HCT116 (cell line): ENCODE measurements at regions not wholly inside any gene's neighbourhood (a gene's known extent, or its start where the extent isn't known, plus 50 kb on each side); places are given as distances from the start of the nearest gene placed in this dataset.

Source experiments
- ATAC-seq: fragments of 200-7000 bp; cut with Tn5 transposase; 2 replicates; pipeline ENCODE4 v1.9.1; 2020; ENCODE audit warnings: mild to moderate bottlenecking, moderate library complexity
- BruUV-seq: library from RNA; stranded (reverse); fragments of 400-500 nt; replicated peaks from 2 replicates; lab custom pipeline; 2021; lab: Mats Ljungman, UMichigan
- CTCF ChIA-PET: fragments of 300-600 bp; sonication (Branson Sonifier 250); formaldehyde crosslinking; loops from one replicate; lab custom pipeline; 2021; ENCODE audit warnings: antibody characterized with exemption; lab: Charles Lee
- POLR2A ChIA-PET: fragments of 300-600, 350-600 bp; sonication (Branson Sonifier 250); formaldehyde crosslinking; loops from one replicate; lab custom pipeline; 2021; ENCODE audit warnings: antibody characterized with exemption; lab: Charles Lee
- RAD21 ChIA-PET, 2 experiments: fragments of 300-600 bp; sonication (Branson Sonifier 250); formaldehyde crosslinking; loops; one replicate each; lab custom pipeline; 2023; ENCODE audit warnings: low total read pairs in 2 of 2; ENCODE audit not compliant: uncharacterized antibody in 2 of 2, unreplicated experiment in 2 of 2, low non-redundant PET in 1 of 2; lab: Charles Lee
- DNase-seq: peaks from one replicate; pipeline ENCODE4 v3.0.0-alpha.2; 2010; ENCODE audit warnings: low read depth, low spot score
- H2AFZ ChIP-seq: fragments of 200-600 bp; shearing (Covaris generic), sonication (generic); 2 replicates; pipeline ENCODE4 v1.6.1; 2017; ENCODE audit warnings: low read depth, mixed run types, mixed read lengths, antibody characterized with exemption, low read length; ENCODE audit not compliant: poor library complexity, severe bottlenecking
- H3K27ac ChIP-seq: 2 replicates; pipeline ENCODE4 v1.5.1; 2012; ENCODE audit warnings: low read depth, low read length
- H3K27me3 ChIP-seq: fragments of 200-600 bp; sonication (generic); 2 replicates; pipeline ENCODE4 v1.6.1; 2016; ENCODE audit warnings: mixed run types, low read length, mixed read lengths; ENCODE audit not compliant: insufficient read depth
- H3K36me3 ChIP-seq, 2 experiments: fragments of 200-500 bp in 1 of 2; fragments of 200-600 bp in 1 of 2; sonication (Bioruptor generic) in 1 of 2; sonication (generic) in 1 of 2; 2 replicates each; pipeline versions ENCODE4 v1.5.1 to v1.6.1; 2014 to 2016; ENCODE audit warnings: low read length in 2 of 2, inconsistent platforms in 1 of 2, mixed read lengths in 1 of 2, mixed run types in 1 of 2; ENCODE audit not compliant: insufficient read depth in 2 of 2, control insufficient read depth in 1 of 2
- H3K4me1 ChIP-seq, 2 experiments: fragments of 200-600 bp in 1 of 2; sonication (generic) in 1 of 2; 2 replicates each; pipeline versions ENCODE4 v1.5.1 to v1.6.1; 2012 to 2017; ENCODE audit warnings: low read length in 2 of 2, inconsistent platforms in 1 of 2, mild to moderate bottlenecking in 1 of 2, mixed read lengths in 1 of 2, mixed run types in 1 of 2, moderate library complexity in 1 of 2; ENCODE audit not compliant: insufficient read depth in 2 of 2, control insufficient read depth in 1 of 2
- H3K4me2 ChIP-seq: fragments of 200-600 bp; sonication (generic); 2 replicates; pipeline ENCODE4 v1.6.1; 2017; ENCODE audit warnings: mixed run types, low read length, mixed read lengths
- H3K4me3 ChIP-seq, 2 experiments: fragments of 200-600 bp in 1 of 2; sonication (generic) in 1 of 2; replicated peaks in 1 of 2; 2 replicates each; pipeline ENCODE4 v1.5.1; 2011 to 2016; ENCODE audit warnings: low read length in 2 of 2, control low read depth in 1 of 2, low read depth in 1 of 2, mild to moderate bottlenecking in 1 of 2, mixed read lengths in 1 of 2, mixed run types in 1 of 2
- H3K79me2 ChIP-seq: fragments of 200-600 bp; sonication (generic); 2 replicates; pipeline ENCODE4 v1.6.1; 2017; ENCODE audit warnings: mild to moderate bottlenecking, mixed run types, low read length, moderate library complexity, mixed read lengths; ENCODE audit not compliant: insufficient read depth
- H3K9ac ChIP-seq: fragments of 200-600 bp; sonication (generic); 2 replicates; pipeline ENCODE4 v1.6.1; 2016; ENCODE audit warnings: low read length, mixed read lengths
- H3K9me2 ChIP-seq: fragments of 200-600 bp; sonication (generic), shearing (Covaris generic); 2 replicates; pipeline ENCODE4 v1.6.1; 2017; ENCODE audit warnings: mixed run types, mild to moderate bottlenecking, moderate library complexity; ENCODE audit not compliant: insufficient read depth
- H3K9me3 ChIP-seq, 2 experiments: fragments of 200-500 bp in 1 of 2; fragments of 200-600 bp in 1 of 2; sonication (Bioruptor generic) in 1 of 2; sonication (generic) in 1 of 2; 2 replicates each; pipeline ENCODE4 v1.6.1; 2014 to 2017; ENCODE audit warnings: low read length in 2 of 2, mixed read lengths in 2 of 2, inconsistent platforms in 1 of 2, low read depth in 1 of 2, mild to moderate bottlenecking in 1 of 2, mixed run types in 1 of 2, moderate library complexity in 1 of 2; ENCODE audit not compliant: control insufficient read depth in 1 of 2, insufficient read depth in 1 of 2
- H4K20me1 ChIP-seq: fragments of 200-600 bp; sonication (generic), shearing (Covaris generic); 2 replicates; pipeline ENCODE4 v1.6.1; 2017; ENCODE audit warnings: mixed run types, mild to moderate bottlenecking, moderate library complexity; ENCODE audit not compliant: insufficient read depth
- ATF3 ChIP-seq: IDR thresholded peaks from 2 replicates; pipeline ENCODE4 v1.6.1; 2012
- CEBPB ChIP-seq: IDR thresholded peaks from 2 replicates; pipeline ENCODE4 v1.6.1; 2012; ENCODE audit warnings: low read depth
- EZH2 ChIP-seq: fragments of 200-600 bp; sonication (generic); IDR thresholded peaks from 2 replicates; pipeline ENCODE4 v1.6.1; 2017; ENCODE audit warnings: antibody characterized with exemption, mixed run types
- EZH2phosphoT487 ChIP-seq: fragments of 200-600 bp; IDR thresholded peaks from 2 replicates; pipeline ENCODE4 v1.6.1; 2018; ENCODE audit warnings: antibody characterized with exemption, borderline replicate concordance
- FOSL1 ChIP-seq: IDR thresholded peaks from 2 replicates; pipeline ENCODE4 v1.6.1; 2012; ENCODE audit warnings: low read depth
- POLR2AphosphoS5 ChIP-seq: IDR thresholded peaks from 2 replicates; pipeline ENCODE4 v1.6.1; 2011; ENCODE audit warnings: mild to moderate bottlenecking, low read depth, low read length, moderate library complexity
- SIN3A ChIP-seq: IDR thresholded peaks from 2 replicates; pipeline ENCODE4 v1.6.1; 2012; ENCODE audit warnings: low read depth
- SP1 ChIP-seq: IDR thresholded peaks from 2 replicates; pipeline ENCODE4 v1.6.1; 2012; ENCODE audit warnings: low read depth
- TCF7L2 ChIP-seq: IDR thresholded peaks from 2 replicates; pipeline ENCODE4 v1.7.0; 2011; ENCODE audit warnings: borderline replicate concordance, inconsistent platforms; ENCODE audit not compliant: insufficient read depth, insufficient read length; ENCODE audit errors: extremely low read depth
- YY1 ChIP-seq: IDR thresholded peaks from 2 replicates; pipeline ENCODE4 v1.6.1; 2011; ENCODE audit warnings: low read length, low read depth, moderate library complexity, mild to moderate bottlenecking; ENCODE audit not compliant: insufficient replicate concordance; ENCODE audit errors: extremely low read depth
- intact Hi-C: fragments of 100-400 bp; cut with micrococcal nuclease; formaldehyde crosslinking; loops from 2 replicates; pipeline ENCODE4 v1.10.0; 2022

DNA sequence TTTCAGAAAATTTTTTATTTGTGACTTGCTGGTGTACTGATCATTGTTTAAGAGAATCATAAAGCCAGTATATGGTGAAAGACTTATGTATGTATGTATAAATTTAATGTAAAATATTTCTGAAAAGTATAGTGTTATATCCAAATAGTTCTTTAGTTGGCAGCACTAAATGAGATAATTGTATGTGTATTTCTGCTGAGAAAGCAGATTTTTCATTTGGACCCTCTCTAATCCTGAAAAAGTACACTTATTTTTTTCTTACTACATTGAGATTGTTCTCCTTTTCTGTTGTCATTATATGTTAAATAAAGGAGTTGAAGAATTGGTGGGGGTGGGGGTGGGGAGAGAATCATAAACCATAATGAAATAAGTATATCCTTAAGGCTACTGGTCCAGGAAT, 324.9 kb upstream of the SUCLG2 start:
- Histone ChIP-seq H3K36me3 (no peaks in the 10 kb centered on the region), H2AFZ (no peak overlapping the region), H3K9ac (no peak overlapping the region), H3K27me3 (no peaks in the 10 kb centered on the region), H3K79me2 (no peaks in the 10 kb centered on the region), H3K9me2 (no peaks in the 10 kb centered on the region), H3K4me3 (no peak overlapping the region), H4K20me1 (no peaks in the 10 kb centered on the region), H3K4me1 (no peaks in the 10 kb centered on the region), H3K9me3 (0 out of 4 replicates have a peak, but pooled peaks cover 0 to 3% of the 10 kb centered on the region in 2 experiments), H3K4me2 (no peak overlapping the region), H3K27ac (no peak overlapping the region)
- TF ChIP-seq EZH2 (no peak), TCF7L2 (no peak), YY1 (no peak), POLR2AphosphoS5 (no peak), SP1 (no peak), SIN3A (no peak)
- ChIA-PET RAD21 (no interaction called here), POLR2A (no interaction called here), CTCF (no interaction called here)
- ATAC-seq (no peak), DNase-seq (no peak)
- BruUV-seq: no TSS peak
- intact Hi-C loops: no loop called here

- no TSS peak for BruUV-seq
- Histone ChIP-seq H3K4me3 (no peak overlapping the region), H3K27ac (no peak overlapping the region), H3K79me2 (no peaks in the 10 kb centered on the region), H4K20me1 (no peaks in the 10 kb centered on the region), H3K27me3 (no peaks in the 10 kb centered on the region), H2AFZ (no peak overlapping the region), H3K9me2 (no peaks in the 10 kb centered on the region), H3K4me2 (no peak overlapping the region), H3K9me3 (no peaks in the 10 kb centered on the region), H3K4me1 (no peaks in the 10 kb centered on the region), H3K9ac (no peak overlapping the region), H3K36me3 (no peaks in the 10 kb centered on the region)
- RAD21 ChIA-PET: no interaction called here
- intact Hi-C loops: no loop called here
- no peak for ATAC-seq
- no peak for TF ChIP-seq ATF3
- no peak for TF ChIP-seq FOSL1
- TF ChIP-seq CEBPB: no peak
- TF ChIP-seq EZH2phosphoT487: no peak
- TF ChIP-seq EZH2: no peak
- DNase-seq: no peak
- CTCF ChIA-PET: no interaction called here
- POLR2A ChIA-PET: no interaction called here
These were observed 323.4 kb upstream of the SUCLG2 start for GRCh38 chr3:67977762-67978161.
